Gastrocnemius medialis (tissue), 4 donors: ENCODE measurements at regions not wholly inside any gene's neighbourhood (a gene's known extent, or its start where the extent isn't known, plus 50 kb on each side); places are given as distances from the start of the nearest gene placed in this dataset.

Experiments
- CTCF ChIP-seq, 5 experiments: fragments of 450-650 bp in 3 of 5; fragments of 200-600 bp in 2 of 5; sonication (generic) in 2 of 5; IDR thresholded peaks in 4 of 5; conservative IDR thresholded peaks in 1 of 5; 1 replicate in 4 of 5; 2 replicates in 1 of 5; pipeline ENCODE4 v1.5.1; 2016 to 2019; ENCODE audit warnings: antibody characterized with exemption in 5 of 5, mild to moderate bottlenecking in 3 of 5, moderate library complexity in 3 of 5
- POLR2A ChIP-seq, 2 donors: fragments of 450-650 bp; IDR thresholded peaks; one replicate each; pipeline ENCODE4 v1.6.1; 2017; ENCODE audit warnings: antibody characterized with exemption in 2 of 2, mild to moderate bottlenecking in 2 of 2, moderate library complexity in 2 of 2

- TF ChIP-seq CTCF (IDR thresholded peaks at IDR 0.05 in 4 of 5, conservative IDR thresholded peaks at IDR 0.05 in 1 of 5) (no peak), POLR2A (IDR thresholded peaks at IDR 0.05) (no peak)
Observed at GRCh38 chr2:64260093-64260803, 116.0 kb upstream of the PELI1 start.
